Fibroblast of the aortic adventitia (primary cell): ENCODE measurements at regions not wholly inside any gene's neighbourhood (a gene's known extent, or its start where the extent isn't known, plus 50 kb on each side); places are given as distances from the start of the nearest gene placed in this dataset.

Experiments used
- DNase-seq: peaks from one replicate; pipeline ENCODE4 v3.0.0-alpha.2; 2010; ENCODE audit warnings: low read depth
- H3K4me3 ChIP-seq: 2 replicates; pipeline ENCODE4 v1.5.1; 2011; ENCODE audit warnings: low read depth, mild to moderate bottlenecking, control low read depth, low read length, moderate library complexity
- TF ChIP-seq, protein P1 (sequence below): IDR thresholded peaks from 2 replicates; pipeline ENCODE4 v1.5.1; 2011; ENCODE audit warnings: mild to moderate bottlenecking, low read length, control low read depth, inconsistent platforms; ENCODE audit not compliant: insufficient read depth

DNA sequence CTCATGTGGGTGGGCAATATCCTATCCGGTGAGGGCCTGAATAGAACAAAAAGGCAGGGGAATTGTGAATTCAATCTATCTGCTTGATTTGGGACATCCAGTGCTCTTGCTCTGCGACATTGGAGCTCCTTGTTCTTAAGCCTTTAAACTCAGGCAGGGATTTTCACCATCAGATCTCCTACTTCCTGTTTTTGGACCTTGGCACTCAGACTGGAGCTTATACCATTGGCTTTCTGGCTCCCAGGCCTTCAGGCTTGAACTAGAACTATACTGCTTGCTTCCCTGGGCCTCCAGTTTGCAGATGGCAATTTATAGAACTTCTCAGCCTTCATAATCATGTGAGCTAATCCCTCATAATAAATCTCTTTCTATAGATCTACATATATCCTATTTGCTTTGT, 134.3 kb upstream of the CLINT1 start:
- DNase-seq, result no peak
- H3K4me3 ChIP-seq, result no peak overlapping the region
- TF ChIP-seq, protein P1, sequence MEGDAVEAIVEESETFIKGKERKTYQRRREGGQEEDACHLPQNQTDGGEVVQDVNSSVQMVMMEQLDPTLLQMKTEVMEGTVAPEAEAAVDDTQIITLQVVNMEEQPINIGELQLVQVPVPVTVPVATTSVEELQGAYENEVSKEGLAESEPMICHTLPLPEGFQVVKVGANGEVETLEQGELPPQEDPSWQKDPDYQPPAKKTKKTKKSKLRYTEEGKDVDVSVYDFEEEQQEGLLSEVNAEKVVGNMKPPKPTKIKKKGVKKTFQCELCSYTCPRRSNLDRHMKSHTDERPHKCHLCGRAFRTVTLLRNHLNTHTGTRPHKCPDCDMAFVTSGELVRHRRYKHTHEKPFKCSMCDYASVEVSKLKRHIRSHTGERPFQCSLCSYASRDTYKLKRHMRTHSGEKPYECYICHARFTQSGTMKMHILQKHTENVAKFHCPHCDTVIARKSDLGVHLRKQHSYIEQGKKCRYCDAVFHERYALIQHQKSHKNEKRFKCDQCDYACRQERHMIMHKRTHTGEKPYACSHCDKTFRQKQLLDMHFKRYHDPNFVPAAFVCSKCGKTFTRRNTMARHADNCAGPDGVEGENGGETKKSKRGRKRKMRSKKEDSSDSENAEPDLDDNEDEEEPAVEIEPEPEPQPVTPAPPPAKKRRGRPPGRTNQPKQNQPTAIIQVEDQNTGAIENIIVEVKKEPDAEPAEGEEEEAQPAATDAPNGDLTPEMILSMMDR, result no peak

DNA sequence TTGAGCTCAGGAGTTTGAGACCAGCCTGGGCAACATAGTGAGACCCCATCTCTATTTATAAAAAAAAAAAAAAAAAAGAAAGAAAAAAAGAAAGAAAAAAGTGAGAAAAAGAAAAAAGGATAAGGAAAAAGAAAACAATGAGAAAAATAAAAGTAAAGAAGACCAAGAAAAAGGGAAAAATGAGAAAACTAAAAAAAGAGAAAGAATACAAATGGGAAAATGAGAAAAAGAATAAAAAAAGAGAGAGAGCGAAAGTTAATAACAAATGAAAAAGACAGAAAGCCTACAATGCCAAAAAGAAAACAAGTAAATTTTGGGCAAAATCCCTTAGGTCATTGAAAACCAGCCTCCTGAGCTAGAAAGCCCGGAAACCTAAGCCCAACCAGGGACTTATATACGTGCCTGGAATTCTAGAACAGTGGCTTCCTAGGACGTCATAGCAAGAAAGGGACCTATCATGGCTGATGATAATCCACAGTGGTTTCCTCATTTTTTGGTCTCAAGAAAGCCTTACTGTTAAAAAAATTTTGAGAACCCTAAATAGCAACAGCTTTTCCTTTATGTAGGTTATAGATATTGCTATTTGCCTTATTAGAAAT, 131.7 kb upstream of the CLINT1 start:
- H3K4me3 ChIP-seq, result no peak overlapping the region
- no peak for DNase-seq
- TF ChIP-seq, protein P1, result no peak

DNA sequence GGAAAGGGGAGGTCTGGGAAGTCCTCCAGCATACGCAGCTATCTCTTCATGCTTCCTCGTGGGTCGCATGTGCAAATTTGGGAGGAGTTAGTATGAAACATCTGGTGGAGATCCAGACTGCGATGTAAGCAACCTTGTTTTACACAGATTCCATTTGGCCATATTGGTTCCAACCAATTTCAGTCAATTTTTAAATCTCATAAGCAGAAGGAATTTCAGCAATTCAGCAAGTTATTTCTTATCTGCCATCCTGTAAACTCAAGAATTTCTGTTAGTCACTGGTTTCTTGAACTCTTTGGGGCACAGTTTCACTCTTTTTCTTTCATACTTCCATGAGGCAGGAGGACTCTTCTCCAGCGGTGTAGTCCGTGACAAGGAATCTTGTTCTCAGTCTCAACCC, 130.4 kb upstream of the CLINT1 start:
- no peak overlapping the region for H3K4me3 ChIP-seq
- DNase-seq, result peak; percentile 27
- TF ChIP-seq, protein P1, result no peak

GRCh38 chr5:157987259-157987658, 128.3 kb upstream of the CLINT1 start:
- no peak for DNase-seq
- TF ChIP-seq, protein P1, result no peak
- H3K4me3 ChIP-seq, result no peak overlapping the region

GRCh38 chr5:157986431-157986990, 127.6 kb upstream of the CLINT1 start:
- H3K4me3 ChIP-seq, result no peak overlapping the region
- TF ChIP-seq, protein P1, result no peak
- DNase-seq, result no peak

DNA sequence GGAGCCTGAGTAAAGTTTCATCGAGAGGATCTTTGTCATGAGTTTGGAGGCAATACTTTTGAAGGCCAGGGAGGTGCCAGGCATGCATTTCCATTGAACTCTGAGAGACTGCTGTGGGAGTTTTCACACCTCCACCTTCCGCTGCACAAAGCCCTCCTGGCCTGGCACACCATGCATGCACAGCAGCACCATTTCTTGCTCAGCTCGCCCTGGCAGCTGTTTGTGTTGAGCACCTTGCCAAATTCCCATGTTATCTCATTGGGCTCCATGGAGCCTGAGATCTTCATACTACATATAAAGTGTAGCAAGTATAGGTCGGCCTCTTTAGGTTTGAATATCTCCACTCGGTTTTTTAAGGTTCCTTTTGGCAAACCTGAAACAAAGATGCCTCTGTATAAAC, 125.7 kb upstream of the CLINT1 start:
- TF ChIP-seq, protein P1, result no peak
- DNase-seq, result no peak
- H3K4me3 ChIP-seq, result no peak overlapping the region
